DND-41 (cell line): ENCODE measurements at regions not wholly inside any gene's neighbourhood (a gene's known extent, or its start where the extent isn't known, plus 50 kb on each side); places are given as distances from the start of the nearest gene placed in this dataset.

Experiments used
- EZH2 ChIP-seq: IDR thresholded peaks from 3 replicates; pipeline ENCODE4 v1.6.1; 2012; ENCODE audit warnings: borderline replicate concordance, low read depth, mild to moderate bottlenecking, moderate library complexity, low read length, inconsistent platforms; ENCODE audit not compliant: severe bottlenecking
- TF ChIP-seq, protein P1 (sequence below): IDR thresholded peaks from 2 replicates; pipeline ENCODE4 v1.5.1; 2012; ENCODE audit warnings: borderline replicate concordance, low read length, moderate library complexity, mild to moderate bottlenecking; ENCODE audit not compliant: poor library complexity, severe bottlenecking; ENCODE audit errors: extremely low read depth

DNA sequence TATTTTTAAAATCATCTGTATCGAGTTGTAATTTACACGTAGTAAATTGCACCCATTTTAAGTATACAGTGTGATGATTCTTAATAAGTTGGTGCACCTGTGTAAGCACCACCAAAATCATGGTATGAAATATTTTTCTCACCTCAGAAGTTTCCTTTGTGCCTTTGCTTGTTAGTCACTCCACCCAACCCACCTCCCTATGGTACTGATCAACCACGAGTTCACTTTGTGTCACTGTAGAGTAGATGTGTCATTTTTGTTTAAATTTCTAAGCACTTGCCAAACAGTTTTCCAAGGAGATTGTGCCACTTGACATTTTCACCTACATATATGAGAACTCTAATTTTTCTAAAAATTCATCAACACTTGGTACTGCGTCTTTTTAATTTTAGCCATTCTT lies 806.5 kb downstream of the TLR4 start:
- TF ChIP-seq, protein P1, sequence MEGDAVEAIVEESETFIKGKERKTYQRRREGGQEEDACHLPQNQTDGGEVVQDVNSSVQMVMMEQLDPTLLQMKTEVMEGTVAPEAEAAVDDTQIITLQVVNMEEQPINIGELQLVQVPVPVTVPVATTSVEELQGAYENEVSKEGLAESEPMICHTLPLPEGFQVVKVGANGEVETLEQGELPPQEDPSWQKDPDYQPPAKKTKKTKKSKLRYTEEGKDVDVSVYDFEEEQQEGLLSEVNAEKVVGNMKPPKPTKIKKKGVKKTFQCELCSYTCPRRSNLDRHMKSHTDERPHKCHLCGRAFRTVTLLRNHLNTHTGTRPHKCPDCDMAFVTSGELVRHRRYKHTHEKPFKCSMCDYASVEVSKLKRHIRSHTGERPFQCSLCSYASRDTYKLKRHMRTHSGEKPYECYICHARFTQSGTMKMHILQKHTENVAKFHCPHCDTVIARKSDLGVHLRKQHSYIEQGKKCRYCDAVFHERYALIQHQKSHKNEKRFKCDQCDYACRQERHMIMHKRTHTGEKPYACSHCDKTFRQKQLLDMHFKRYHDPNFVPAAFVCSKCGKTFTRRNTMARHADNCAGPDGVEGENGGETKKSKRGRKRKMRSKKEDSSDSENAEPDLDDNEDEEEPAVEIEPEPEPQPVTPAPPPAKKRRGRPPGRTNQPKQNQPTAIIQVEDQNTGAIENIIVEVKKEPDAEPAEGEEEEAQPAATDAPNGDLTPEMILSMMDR = no peak
- TF ChIP-seq EZH2 = no peak
